Neural cell (in vitro differentiated cells): ENCODE measurements at regions not wholly inside any gene's neighbourhood (a gene's known extent, or its start where the extent isn't known, plus 50 kb on each side); places are given as distances from the start of the nearest gene placed in this dataset.

ENCODE experiments used
- H2AFZ ChIP-seq: fragments of 200-600, 300-800 bp; sonication (generic), shearing (Covaris generic); 2 replicates; pipeline ENCODE4 v1.6.0; 2014; ENCODE audit warnings: low read depth, mild to moderate bottlenecking, antibody characterized with exemption, low read length, moderate library complexity
- H3F3A ChIP-seq: fragments of 200-600 bp; shearing (Covaris generic); 2 replicates; pipeline ENCODE4 v1.6.1; 2016; ENCODE audit warnings: mild to moderate bottlenecking, moderate library complexity, mixed read lengths, antibody characterized with exemption, low read length; ENCODE audit not compliant: insufficient read depth, poor library complexity, severe bottlenecking
- H3K27ac ChIP-seq: fragments of 200-600, 300-800 bp; sonication (generic), shearing (Covaris generic); 2 replicates; pipeline ENCODE4 v1.5.1; 2014; ENCODE audit warnings: mild to moderate bottlenecking, low read length, moderate library complexity
- H3K27me3 ChIP-seq: fragments of 300-800, 200-600 bp; sonication (generic), shearing (Covaris generic); 2 replicates; pipeline ENCODE4 v1.6.0; 2014; ENCODE audit warnings: mild to moderate bottlenecking, low read depth, low read length, moderate library complexity; ENCODE audit not compliant: insufficient read depth
- H3K36me3 ChIP-seq: fragments of 300-800, 200-600 bp; sonication (generic), shearing (Covaris generic); 2 replicates; pipeline ENCODE4 v1.5.1; 2014; ENCODE audit warnings: mild to moderate bottlenecking, antibody characterized with exemption, low read length, moderate library complexity; ENCODE audit not compliant: insufficient read depth
- H3K4me2 ChIP-seq: fragments of 300-800, 200-600 bp; sonication (generic), shearing (Covaris generic); 2 replicates; pipeline ENCODE4 v1.6.0; 2014; ENCODE audit warnings: mild to moderate bottlenecking, low read length
- H3K4me3 ChIP-seq: fragments of 300-800, 200-600 bp; sonication (generic), shearing (Covaris generic); 2 replicates; pipeline ENCODE4 v1.5.1; 2014; ENCODE audit warnings: mild to moderate bottlenecking, low read length, moderate library complexity
- H3K79me2 ChIP-seq: fragments of 200-600 bp; shearing (Covaris generic); replicated peaks from 2 replicates; pipeline ENCODE4 v1.6.0; 2014; ENCODE audit warnings: mild to moderate bottlenecking, low read length, moderate library complexity; ENCODE audit not compliant: insufficient read depth
- H3K9ac ChIP-seq: fragments of 300-800, 200-600 bp; sonication (generic), shearing (Covaris generic); 2 replicates; pipeline ENCODE4 v1.6.1; 2016; ENCODE audit warnings: mild to moderate bottlenecking, low read length, mixed read lengths
- H3K9me2 ChIP-seq: fragments of 200-600 bp; shearing (Covaris generic); 2 replicates; pipeline ENCODE4 v1.6.1; 2016; ENCODE audit warnings: mild to moderate bottlenecking, low read length, mixed read lengths; ENCODE audit not compliant: insufficient read depth
- H3K9me3 ChIP-seq: fragments of 200-600, 300-800 bp; sonication (generic), shearing (Covaris generic); 2 replicates; pipeline ENCODE4 v1.6.1; 2016; ENCODE audit warnings: mild to moderate bottlenecking, mixed run types, low read length, moderate library complexity, mixed read lengths
- H4K20me1 ChIP-seq: fragments of 200-600 bp; shearing (Covaris generic); 2 replicates; pipeline ENCODE4 v1.6.1; 2016; ENCODE audit warnings: mild to moderate bottlenecking, mixed run types; ENCODE audit not compliant: insufficient read depth
- CTCF ChIP-seq: fragments of 450-650 bp; IDR thresholded peaks from 2 replicates; pipeline ENCODE4 v1.5.1; 2014; ENCODE audit warnings: antibody characterized with exemption, mild to moderate bottlenecking, moderate library complexity; ENCODE audit not compliant: poor library complexity, severe bottlenecking
- EP300 ChIP-seq: fragments of 450-650 bp; conservative IDR thresholded peaks from 2 replicates; pipeline ENCODE4 v1.6.1; 2014; ENCODE audit warnings: antibody characterized with exemption, mild to moderate bottlenecking, moderate library complexity; ENCODE audit not compliant: poor library complexity, severe bottlenecking
- EZH2 ChIP-seq: fragments of 200-600, 300-800 bp; shearing (Covaris generic), sonication (generic); IDR thresholded peaks from 2 replicates; pipeline ENCODE4 v1.6.1; 2014; ENCODE audit warnings: antibody characterized with exemption, low read length, borderline replicate concordance, mild to moderate bottlenecking; ENCODE audit not compliant: insufficient read depth, poor library complexity, severe bottlenecking
- MXI1 ChIP-seq: fragments of 450-650 bp; conservative IDR thresholded peaks from 2 replicates; pipeline ENCODE4 v1.6.1; 2014; ENCODE audit warnings: antibody characterized with exemption, mild to moderate bottlenecking; ENCODE audit not compliant: poor library complexity, severe bottlenecking
- POLR2AphosphoS5 ChIP-seq: IDR thresholded peaks from 2 replicates; pipeline ENCODE4 v1.6.1; 2012
- RAD21 ChIP-seq: fragments of 450-650 bp; conservative IDR thresholded peaks from 2 replicates; pipeline ENCODE4 v1.6.1; 2014; ENCODE audit warnings: antibody characterized with exemption, mild to moderate bottlenecking, moderate library complexity
- REST ChIP-seq: IDR thresholded peaks from 2 replicates; pipeline ENCODE4 v1.6.1; 2012; ENCODE audit warnings: borderline replicate concordance
- SMC3 ChIP-seq: fragments of 450-650 bp; conservative IDR thresholded peaks from 2 replicates; pipeline ENCODE4 v1.6.1; 2014; ENCODE audit warnings: antibody characterized with exemption, mild to moderate bottlenecking, moderate library complexity; ENCODE audit not compliant: poor library complexity
- TAF1 ChIP-seq: IDR thresholded peaks from 2 replicates; pipeline ENCODE4 v1.6.1; 2012; ENCODE audit warnings: low read depth

DNA sequence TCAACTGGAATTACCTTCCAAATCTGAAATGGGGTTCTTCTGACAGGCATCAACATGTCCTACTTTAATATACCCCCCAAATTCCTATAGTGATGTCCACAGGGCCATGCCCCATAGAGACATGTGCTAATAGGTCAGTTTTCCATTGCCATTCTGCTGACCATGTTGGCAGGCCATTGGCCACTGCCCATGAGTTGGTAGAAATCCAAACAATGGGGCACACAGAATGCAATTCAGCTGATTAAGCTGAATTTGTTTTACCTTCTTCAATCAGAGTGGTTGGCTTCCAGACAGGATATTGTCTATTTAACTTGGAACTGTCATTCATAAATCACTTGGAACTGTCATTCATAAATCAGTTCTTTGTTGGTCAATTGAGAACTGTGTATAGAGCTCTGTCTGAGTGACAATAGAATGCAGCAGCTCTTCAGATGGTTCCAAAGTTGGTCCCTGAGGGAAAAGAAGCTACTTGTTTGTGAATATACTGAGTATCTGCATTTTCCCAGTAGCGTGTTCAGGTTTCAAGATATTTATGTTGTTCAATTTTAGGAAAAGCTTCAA is 336.9 kb downstream of the DRD1 start:
- Histone ChIP-seq H3K36me3 (no peaks in the 10 kb centered on the region), H3K9me2 (no peaks in the 10 kb centered on the region), H3K79me2 (no peaks in the 10 kb centered on the region), H3K4me3 (peak overlapping the region; percentile 26), H3K4me2 (no peak overlapping the region), H3K27ac (no peak overlapping the region), H3K9ac (no peak overlapping the region), H3F3A (no peaks in the 10 kb centered on the region), H3K27me3 (no peaks in the 10 kb centered on the region), H2AFZ (no peak overlapping the region), H4K20me1 (no peaks in the 10 kb centered on the region), H3K9me3 (no peaks in the 10 kb centered on the region)
- no peak for TF ChIP-seq CTCF
- peak; percentile 59 for TF ChIP-seq EP300
- TF ChIP-seq MXI1 = no peak
- peak; percentile 32 for TF ChIP-seq POLR2AphosphoS5
- no peak for TF ChIP-seq RAD21
- no peak for TF ChIP-seq TAF1

DNA sequence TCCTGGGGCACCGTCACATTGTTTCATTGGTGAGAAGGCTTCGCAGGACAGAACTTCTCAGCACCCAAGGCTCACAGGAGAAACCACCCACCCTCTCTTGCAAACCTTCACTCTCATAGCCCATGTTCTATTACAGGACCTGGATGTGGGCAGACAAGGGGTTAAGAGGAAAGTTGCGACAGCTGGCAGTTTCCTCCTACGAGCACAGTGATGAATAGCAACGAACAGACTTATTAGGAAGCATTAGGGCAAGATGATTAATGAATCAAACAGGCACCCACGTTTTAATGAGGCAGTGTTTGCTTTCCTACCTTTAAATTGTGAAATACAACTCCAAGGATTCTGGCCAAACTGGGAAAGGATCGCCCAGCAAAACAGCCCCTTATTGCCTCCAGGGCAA is 339.3 kb downstream of the DRD1 start:
- Histone ChIP-seq H4K20me1 (no peaks in the 10 kb centered on the region), H3K36me3 (no peaks in the 10 kb centered on the region), H3K9me2 (no peaks in the 10 kb centered on the region), H3K27me3 (no peaks in the 10 kb centered on the region), H2AFZ (no peak overlapping the region), H3K27ac (no peak overlapping the region), H3K9me3 (no peaks in the 10 kb centered on the region), H3K4me2 (no peak overlapping the region), H3F3A (no peaks in the 10 kb centered on the region), H3K4me3 (no peak overlapping the region), H3K9ac (no peak overlapping the region), H3K79me2 (no peaks in the 10 kb centered on the region)
- no peak for TF ChIP-seq MXI1

GRCh38 chr5:175103746-175104145 is 340.2 kb downstream of the DRD1 start:
- no peak overlapping the region for H3K9ac ChIP-seq
- no peak overlapping the region for H3K4me2 ChIP-seq
- no peaks in the 10 kb centered on the region for H3K9me2 ChIP-seq
- no peaks in the 10 kb centered on the region for H3K27me3 ChIP-seq
- H3K36me3 ChIP-seq = no peaks in the 10 kb centered on the region
- H3K79me2 ChIP-seq = no peaks in the 10 kb centered on the region
- no peaks in the 10 kb centered on the region for H3K9me3 ChIP-seq
- no peaks in the 10 kb centered on the region for H3F3A ChIP-seq
- TF ChIP-seq CTCF (no peak), POLR2AphosphoS5 (no peak), TAF1 (no peak), EP300 (no peak), SMC3 (no peak), RAD21 (no peak), REST (no peak), EZH2 (no peak), MXI1 (no peak)
- H3K27ac ChIP-seq = no peak overlapping the region
- H3K4me3 ChIP-seq = no peak overlapping the region
- no peaks in the 10 kb centered on the region for H4K20me1 ChIP-seq
- H2AFZ ChIP-seq = no peak overlapping the region
